Neural cell (in vitro differentiated cells): ENCODE measurements at regions not wholly inside any gene's neighbourhood (a gene's known extent, or its start where the extent isn't known, plus 50 kb on each side); places are given as distances from the start of the nearest gene placed in this dataset.

Source experiments
- H2AFZ ChIP-seq: fragments of 200-600, 300-800 bp; sonication (generic), shearing (Covaris generic); 2 replicates; pipeline ENCODE4 v1.6.0; 2014; ENCODE audit warnings: low read depth, mild to moderate bottlenecking, antibody characterized with exemption, low read length, moderate library complexity
- H3F3A ChIP-seq: fragments of 200-600 bp; shearing (Covaris generic); 2 replicates; pipeline ENCODE4 v1.6.1; 2016; ENCODE audit warnings: mild to moderate bottlenecking, moderate library complexity, mixed read lengths, antibody characterized with exemption, low read length; ENCODE audit not compliant: insufficient read depth, poor library complexity, severe bottlenecking
- H3K27ac ChIP-seq: fragments of 200-600, 300-800 bp; sonication (generic), shearing (Covaris generic); 2 replicates; pipeline ENCODE4 v1.5.1; 2014; ENCODE audit warnings: mild to moderate bottlenecking, low read length, moderate library complexity
- H3K27me3 ChIP-seq: fragments of 300-800, 200-600 bp; sonication (generic), shearing (Covaris generic); 2 replicates; pipeline ENCODE4 v1.6.0; 2014; ENCODE audit warnings: mild to moderate bottlenecking, low read depth, low read length, moderate library complexity; ENCODE audit not compliant: insufficient read depth
- H3K36me3 ChIP-seq: fragments of 300-800, 200-600 bp; sonication (generic), shearing (Covaris generic); 2 replicates; pipeline ENCODE4 v1.5.1; 2014; ENCODE audit warnings: mild to moderate bottlenecking, antibody characterized with exemption, low read length, moderate library complexity; ENCODE audit not compliant: insufficient read depth
- H3K4me2 ChIP-seq: fragments of 300-800, 200-600 bp; sonication (generic), shearing (Covaris generic); 2 replicates; pipeline ENCODE4 v1.6.0; 2014; ENCODE audit warnings: mild to moderate bottlenecking, low read length
- H3K4me3 ChIP-seq: fragments of 300-800, 200-600 bp; sonication (generic), shearing (Covaris generic); 2 replicates; pipeline ENCODE4 v1.5.1; 2014; ENCODE audit warnings: mild to moderate bottlenecking, low read length, moderate library complexity
- H3K79me2 ChIP-seq: fragments of 200-600 bp; shearing (Covaris generic); replicated peaks from 2 replicates; pipeline ENCODE4 v1.6.0; 2014; ENCODE audit warnings: mild to moderate bottlenecking, low read length, moderate library complexity; ENCODE audit not compliant: insufficient read depth
- H3K9ac ChIP-seq: fragments of 300-800, 200-600 bp; sonication (generic), shearing (Covaris generic); 2 replicates; pipeline ENCODE4 v1.6.1; 2016; ENCODE audit warnings: mild to moderate bottlenecking, low read length, mixed read lengths
- H3K9me2 ChIP-seq: fragments of 200-600 bp; shearing (Covaris generic); 2 replicates; pipeline ENCODE4 v1.6.1; 2016; ENCODE audit warnings: mild to moderate bottlenecking, low read length, mixed read lengths; ENCODE audit not compliant: insufficient read depth
- H3K9me3 ChIP-seq: fragments of 200-600, 300-800 bp; sonication (generic), shearing (Covaris generic); 2 replicates; pipeline ENCODE4 v1.6.1; 2016; ENCODE audit warnings: mild to moderate bottlenecking, mixed run types, low read length, moderate library complexity, mixed read lengths
- H4K20me1 ChIP-seq: fragments of 200-600 bp; shearing (Covaris generic); 2 replicates; pipeline ENCODE4 v1.6.1; 2016; ENCODE audit warnings: mild to moderate bottlenecking, mixed run types; ENCODE audit not compliant: insufficient read depth
- EP300 ChIP-seq: fragments of 450-650 bp; conservative IDR thresholded peaks from 2 replicates; pipeline ENCODE4 v1.6.1; 2014; ENCODE audit warnings: antibody characterized with exemption, mild to moderate bottlenecking, moderate library complexity; ENCODE audit not compliant: poor library complexity, severe bottlenecking
- EZH2 ChIP-seq: fragments of 200-600, 300-800 bp; shearing (Covaris generic), sonication (generic); IDR thresholded peaks from 2 replicates; pipeline ENCODE4 v1.6.1; 2014; ENCODE audit warnings: antibody characterized with exemption, low read length, borderline replicate concordance, mild to moderate bottlenecking; ENCODE audit not compliant: insufficient read depth, poor library complexity, severe bottlenecking
- MXI1 ChIP-seq: fragments of 450-650 bp; conservative IDR thresholded peaks from 2 replicates; pipeline ENCODE4 v1.6.1; 2014; ENCODE audit warnings: antibody characterized with exemption, mild to moderate bottlenecking; ENCODE audit not compliant: poor library complexity, severe bottlenecking
- POLR2AphosphoS5 ChIP-seq: IDR thresholded peaks from 2 replicates; pipeline ENCODE4 v1.6.1; 2012
- RAD21 ChIP-seq: fragments of 450-650 bp; conservative IDR thresholded peaks from 2 replicates; pipeline ENCODE4 v1.6.1; 2014; ENCODE audit warnings: antibody characterized with exemption, mild to moderate bottlenecking, moderate library complexity
- SMC3 ChIP-seq: fragments of 450-650 bp; conservative IDR thresholded peaks from 2 replicates; pipeline ENCODE4 v1.6.1; 2014; ENCODE audit warnings: antibody characterized with exemption, mild to moderate bottlenecking, moderate library complexity; ENCODE audit not compliant: poor library complexity
- TAF1 ChIP-seq: IDR thresholded peaks from 2 replicates; pipeline ENCODE4 v1.6.1; 2012; ENCODE audit warnings: low read depth
- TF ChIP-seq, protein P1 (sequence below): fragments of 450-650 bp; IDR thresholded peaks from 2 replicates; pipeline ENCODE4 v1.5.1; 2014; ENCODE audit warnings: antibody characterized with exemption, mild to moderate bottlenecking, moderate library complexity; ENCODE audit not compliant: poor library complexity, severe bottlenecking
- TF ChIP-seq, protein P2 (sequence below): IDR thresholded peaks from 2 replicates; pipeline ENCODE4 v1.6.1; 2012; ENCODE audit warnings: borderline replicate concordance

DNA sequence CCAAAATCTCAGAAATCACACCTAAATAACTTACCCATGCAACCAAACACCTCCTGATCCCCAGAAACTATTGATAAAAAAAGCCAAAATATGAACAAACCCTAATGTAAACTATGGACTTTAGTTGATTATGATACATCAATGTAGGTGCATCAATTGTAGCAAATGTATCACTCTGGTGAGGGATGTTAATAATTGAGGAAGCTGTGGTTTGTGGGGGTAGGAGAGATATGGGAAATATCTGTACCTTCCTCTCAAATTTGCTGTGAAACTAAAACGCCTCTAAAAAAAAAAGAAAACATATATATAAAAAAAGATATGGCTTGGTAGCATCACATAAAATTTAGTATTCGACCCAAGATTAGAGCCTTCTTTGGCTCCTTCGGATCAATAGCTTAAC, 144.3 kb upstream of the CPEB2 start:
- H3K9ac ChIP-seq, result no peak overlapping the region
- H3K4me3 ChIP-seq, result no peak overlapping the region
- no peaks in the 10 kb centered on the region for H3K9me3 ChIP-seq
- TF ChIP-seq RAD21 (no peak), MXI1 (no peak), EP300 (no peak), POLR2AphosphoS5 (no peak), TAF1 (no peak), EZH2 (no peak), SMC3 (no peak)
- TF ChIP-seq, protein P1, sequence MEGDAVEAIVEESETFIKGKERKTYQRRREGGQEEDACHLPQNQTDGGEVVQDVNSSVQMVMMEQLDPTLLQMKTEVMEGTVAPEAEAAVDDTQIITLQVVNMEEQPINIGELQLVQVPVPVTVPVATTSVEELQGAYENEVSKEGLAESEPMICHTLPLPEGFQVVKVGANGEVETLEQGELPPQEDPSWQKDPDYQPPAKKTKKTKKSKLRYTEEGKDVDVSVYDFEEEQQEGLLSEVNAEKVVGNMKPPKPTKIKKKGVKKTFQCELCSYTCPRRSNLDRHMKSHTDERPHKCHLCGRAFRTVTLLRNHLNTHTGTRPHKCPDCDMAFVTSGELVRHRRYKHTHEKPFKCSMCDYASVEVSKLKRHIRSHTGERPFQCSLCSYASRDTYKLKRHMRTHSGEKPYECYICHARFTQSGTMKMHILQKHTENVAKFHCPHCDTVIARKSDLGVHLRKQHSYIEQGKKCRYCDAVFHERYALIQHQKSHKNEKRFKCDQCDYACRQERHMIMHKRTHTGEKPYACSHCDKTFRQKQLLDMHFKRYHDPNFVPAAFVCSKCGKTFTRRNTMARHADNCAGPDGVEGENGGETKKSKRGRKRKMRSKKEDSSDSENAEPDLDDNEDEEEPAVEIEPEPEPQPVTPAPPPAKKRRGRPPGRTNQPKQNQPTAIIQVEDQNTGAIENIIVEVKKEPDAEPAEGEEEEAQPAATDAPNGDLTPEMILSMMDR, result no peak
- TF ChIP-seq, protein P2, sequence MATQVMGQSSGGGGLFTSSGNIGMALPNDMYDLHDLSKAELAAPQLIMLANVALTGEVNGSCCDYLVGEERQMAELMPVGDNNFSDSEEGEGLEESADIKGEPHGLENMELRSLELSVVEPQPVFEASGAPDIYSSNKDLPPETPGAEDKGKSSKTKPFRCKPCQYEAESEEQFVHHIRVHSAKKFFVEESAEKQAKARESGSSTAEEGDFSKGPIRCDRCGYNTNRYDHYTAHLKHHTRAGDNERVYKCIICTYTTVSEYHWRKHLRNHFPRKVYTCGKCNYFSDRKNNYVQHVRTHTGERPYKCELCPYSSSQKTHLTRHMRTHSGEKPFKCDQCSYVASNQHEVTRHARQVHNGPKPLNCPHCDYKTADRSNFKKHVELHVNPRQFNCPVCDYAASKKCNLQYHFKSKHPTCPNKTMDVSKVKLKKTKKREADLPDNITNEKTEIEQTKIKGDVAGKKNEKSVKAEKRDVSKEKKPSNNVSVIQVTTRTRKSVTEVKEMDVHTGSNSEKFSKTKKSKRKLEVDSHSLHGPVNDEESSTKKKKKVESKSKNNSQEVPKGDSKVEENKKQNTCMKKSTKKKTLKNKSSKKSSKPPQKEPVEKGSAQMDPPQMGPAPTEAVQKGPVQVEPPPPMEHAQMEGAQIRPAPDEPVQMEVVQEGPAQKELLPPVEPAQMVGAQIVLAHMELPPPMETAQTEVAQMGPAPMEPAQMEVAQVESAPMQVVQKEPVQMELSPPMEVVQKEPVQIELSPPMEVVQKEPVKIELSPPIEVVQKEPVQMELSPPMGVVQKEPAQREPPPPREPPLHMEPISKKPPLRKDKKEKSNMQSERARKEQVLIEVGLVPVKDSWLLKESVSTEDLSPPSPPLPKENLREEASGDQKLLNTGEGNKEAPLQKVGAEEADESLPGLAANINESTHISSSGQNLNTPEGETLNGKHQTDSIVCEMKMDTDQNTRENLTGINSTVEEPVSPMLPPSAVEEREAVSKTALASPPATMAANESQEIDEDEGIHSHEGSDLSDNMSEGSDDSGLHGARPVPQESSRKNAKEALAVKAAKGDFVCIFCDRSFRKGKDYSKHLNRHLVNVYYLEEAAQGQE, result no peak
- H3K4me2 ChIP-seq, result no peak overlapping the region
- no peaks in the 10 kb centered on the region for H3K36me3 ChIP-seq
- no peaks in the 10 kb centered on the region for H4K20me1 ChIP-seq
- no peaks in the 10 kb centered on the region for H3K79me2 ChIP-seq
- H2AFZ ChIP-seq, result no peak overlapping the region
- H3K9me2 ChIP-seq, result no peaks in the 10 kb centered on the region
- H3K27me3 ChIP-seq, result no peaks in the 10 kb centered on the region
- H3F3A ChIP-seq, result no peaks in the 10 kb centered on the region
- H3K27ac ChIP-seq, result no peak overlapping the region

DNA sequence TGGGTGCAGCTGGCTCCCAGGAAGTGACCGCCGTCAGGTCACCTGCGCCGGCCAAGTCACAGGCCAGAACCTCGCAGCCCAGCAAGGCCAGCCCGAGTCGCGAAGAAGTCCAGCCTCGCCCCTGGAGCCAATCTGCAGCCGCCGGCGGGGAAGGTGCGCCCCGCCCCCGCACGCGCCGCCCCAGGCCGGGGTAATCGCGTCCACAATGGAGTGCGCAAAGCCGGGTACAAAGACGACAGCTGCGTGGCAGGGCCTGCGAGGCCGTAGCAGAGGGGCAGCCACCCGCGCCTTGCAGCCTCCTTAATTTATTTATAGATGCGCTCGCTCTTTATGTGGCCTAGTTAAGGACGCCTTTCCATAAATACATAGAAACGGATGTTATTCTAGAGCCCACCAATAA, 139.4 kb upstream of the CPEB2 start:
- TF ChIP-seq MXI1, result no peak
- no peaks in the 10 kb centered on the region for H3K27me3 ChIP-seq
- no peaks in the 10 kb centered on the region for H3K36me3 ChIP-seq
- H4K20me1 ChIP-seq, result no peaks in the 10 kb centered on the region
- H3K9me2 ChIP-seq, result no peaks in the 10 kb centered on the region
- H3K9me3 ChIP-seq, result no peaks in the 10 kb centered on the region
- H2AFZ ChIP-seq, result no peak overlapping the region
- no peaks in the 10 kb centered on the region for H3K79me2 ChIP-seq
- H3K9ac ChIP-seq, result no peak overlapping the region
- H3K27ac ChIP-seq, result no peak overlapping the region
- no peaks in the 10 kb centered on the region for H3F3A ChIP-seq
- no peak overlapping the region for H3K4me3 ChIP-seq
- no peak overlapping the region for H3K4me2 ChIP-seq
